22Rv1 (cell line): ENCODE measurements at regions not wholly inside any gene's neighbourhood (a gene's known extent, or its start where the extent isn't known, plus 50 kb on each side); places are given as distances from the start of the nearest gene placed in this dataset.

ENCODE experiments used
- H3K27ac ChIP-seq: fragments of 450-650 bp; 2 replicates; pipeline ENCODE4 v1.5.1; 2017
- ZFX ChIP-seq: fragments of 450-650 bp; IDR thresholded peaks from 2 replicates; pipeline ENCODE4 v1.6.1; 2017; ENCODE audit warnings: antibody characterized with exemption, borderline replicate concordance
- TF ChIP-seq, protein P1 (sequence below): fragments of 450-650 bp; IDR thresholded peaks from 2 replicates; pipeline ENCODE4 v1.5.1; 2017; ENCODE audit warnings: mild to moderate bottlenecking

DNA sequence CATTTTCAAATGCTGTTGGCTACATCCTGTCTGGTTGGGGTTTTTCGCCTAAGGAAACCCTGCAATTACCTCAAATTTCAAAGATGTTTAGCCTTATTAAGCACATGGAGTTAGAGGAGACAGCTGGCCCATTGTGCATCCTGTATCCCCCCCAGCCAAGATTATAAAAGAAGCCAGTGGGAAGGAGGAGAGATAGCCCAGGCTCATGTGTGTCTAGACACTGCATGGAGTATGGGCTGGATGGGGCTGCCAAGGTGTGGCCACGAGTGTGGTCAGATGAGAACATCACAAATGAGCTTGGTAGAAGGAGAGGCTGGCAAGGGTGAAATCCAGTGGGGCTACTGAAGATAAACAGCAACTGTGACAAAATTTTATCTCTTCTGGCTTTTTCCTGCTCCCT is 270.0 kb upstream of the TBC1D5 start:
- H3K27ac ChIP-seq = no peak overlapping the region

DNA sequence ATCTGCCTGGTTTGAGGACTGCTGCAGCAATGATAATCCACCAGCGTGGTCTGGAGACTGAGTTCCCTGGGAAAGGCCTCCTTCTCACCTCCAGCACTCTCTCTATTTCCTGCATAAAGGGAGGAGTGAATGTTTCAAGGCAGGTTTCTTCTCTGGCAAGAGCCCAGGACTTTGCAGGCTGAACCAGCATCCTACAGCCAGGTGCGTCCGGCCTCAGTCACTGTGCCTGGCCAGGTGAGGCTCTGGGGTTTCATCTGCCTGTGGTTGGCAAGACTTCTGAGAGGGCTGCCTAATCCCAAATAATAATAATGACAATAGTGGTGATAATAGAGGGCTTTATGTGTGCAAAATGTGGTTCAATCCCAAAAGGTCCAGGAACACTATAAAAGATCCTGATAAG is 269.0 kb upstream of the TBC1D5 start:
- no peak overlapping the region for H3K27ac ChIP-seq
- TF ChIP-seq, protein P1, sequence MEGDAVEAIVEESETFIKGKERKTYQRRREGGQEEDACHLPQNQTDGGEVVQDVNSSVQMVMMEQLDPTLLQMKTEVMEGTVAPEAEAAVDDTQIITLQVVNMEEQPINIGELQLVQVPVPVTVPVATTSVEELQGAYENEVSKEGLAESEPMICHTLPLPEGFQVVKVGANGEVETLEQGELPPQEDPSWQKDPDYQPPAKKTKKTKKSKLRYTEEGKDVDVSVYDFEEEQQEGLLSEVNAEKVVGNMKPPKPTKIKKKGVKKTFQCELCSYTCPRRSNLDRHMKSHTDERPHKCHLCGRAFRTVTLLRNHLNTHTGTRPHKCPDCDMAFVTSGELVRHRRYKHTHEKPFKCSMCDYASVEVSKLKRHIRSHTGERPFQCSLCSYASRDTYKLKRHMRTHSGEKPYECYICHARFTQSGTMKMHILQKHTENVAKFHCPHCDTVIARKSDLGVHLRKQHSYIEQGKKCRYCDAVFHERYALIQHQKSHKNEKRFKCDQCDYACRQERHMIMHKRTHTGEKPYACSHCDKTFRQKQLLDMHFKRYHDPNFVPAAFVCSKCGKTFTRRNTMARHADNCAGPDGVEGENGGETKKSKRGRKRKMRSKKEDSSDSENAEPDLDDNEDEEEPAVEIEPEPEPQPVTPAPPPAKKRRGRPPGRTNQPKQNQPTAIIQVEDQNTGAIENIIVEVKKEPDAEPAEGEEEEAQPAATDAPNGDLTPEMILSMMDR = no peak
- no peak for TF ChIP-seq ZFX

More for the DNA sequence above, 270.0 kb upstream of the TBC1D5 start:
- TF ChIP-seq ZFX = no peak
- TF ChIP-seq, protein P1 = no peak

DNA sequence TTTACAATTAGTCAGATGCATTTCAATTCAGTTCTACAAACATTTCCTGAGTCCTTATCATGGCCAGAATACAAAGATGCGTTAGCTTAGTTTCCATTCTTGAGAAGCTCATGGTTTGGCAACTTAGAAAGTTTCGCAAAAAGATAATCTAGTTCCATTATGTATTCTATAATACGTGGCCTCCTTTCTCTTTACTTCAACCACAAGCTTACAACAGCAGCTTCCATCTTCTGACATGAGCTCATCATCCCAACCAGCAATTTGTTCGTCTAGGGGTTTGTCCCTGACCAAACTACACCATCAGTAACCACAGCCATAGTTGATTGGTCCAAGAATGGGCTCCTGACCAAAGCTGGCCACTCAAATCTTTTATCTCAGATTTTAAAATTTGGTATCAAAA is 267.6 kb upstream of the TBC1D5 start:
- H3K27ac ChIP-seq = no peak overlapping the region
- TF ChIP-seq ZFX = no peak
- TF ChIP-seq, protein P1 = no peak

DNA sequence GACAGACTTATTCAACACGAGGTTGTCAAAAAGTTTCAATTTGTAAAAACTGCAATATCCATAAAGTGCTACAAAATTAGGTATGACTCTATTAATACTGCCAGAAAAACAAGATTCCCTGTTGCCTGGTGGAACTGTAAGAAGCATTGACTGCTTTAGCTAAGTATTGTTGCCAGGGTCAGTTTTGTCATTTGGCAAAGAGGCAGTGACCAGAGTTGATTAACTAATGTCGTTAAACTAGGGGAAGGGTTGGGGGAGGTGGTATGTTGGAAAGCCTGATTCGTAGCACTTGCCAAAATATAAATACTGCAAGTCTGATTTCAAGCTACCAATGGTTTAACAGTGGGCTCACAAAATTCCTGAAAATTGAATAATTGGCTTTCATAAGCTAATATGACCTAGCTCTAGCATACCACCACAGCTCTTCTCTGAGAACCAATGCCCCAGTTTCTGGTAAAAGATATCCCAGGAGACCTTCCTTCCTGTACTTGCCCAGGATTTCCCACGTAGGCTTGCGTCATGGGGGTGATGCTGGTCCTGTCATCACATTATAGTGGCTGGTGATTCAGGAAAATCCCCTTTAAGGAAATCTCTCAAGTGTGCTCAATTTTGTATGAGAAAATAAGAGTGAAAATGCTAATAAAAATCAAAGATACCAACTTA is 266.4 kb upstream of the TBC1D5 start:
- no peak overlapping the region for H3K27ac ChIP-seq
- no peak for TF ChIP-seq ZFX
- TF ChIP-seq, protein P1 = no peak

DNA sequence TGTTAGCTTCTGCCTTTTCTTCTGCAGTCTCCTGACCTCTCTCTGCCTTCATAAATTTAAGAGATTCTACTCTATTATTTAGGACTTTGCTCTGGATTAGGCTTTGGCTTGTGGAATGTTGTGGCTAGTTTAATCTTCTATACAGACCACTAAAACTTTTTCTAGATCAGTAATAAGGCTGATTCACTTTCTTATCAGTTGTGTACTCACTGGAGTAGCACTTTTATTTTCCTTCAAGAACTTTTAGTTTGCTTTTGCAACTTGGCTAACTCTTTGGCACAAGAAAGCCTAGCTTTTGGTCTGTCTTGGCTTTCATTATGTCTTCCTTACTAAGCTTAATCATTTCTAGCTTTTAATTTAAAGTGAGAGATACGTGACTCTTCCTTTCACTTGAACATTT is 265.5 kb upstream of the TBC1D5 start:
- TF ChIP-seq, protein P1 = no peak
- TF ChIP-seq ZFX = no peak
- H3K27ac ChIP-seq = no peak overlapping the region

DNA sequence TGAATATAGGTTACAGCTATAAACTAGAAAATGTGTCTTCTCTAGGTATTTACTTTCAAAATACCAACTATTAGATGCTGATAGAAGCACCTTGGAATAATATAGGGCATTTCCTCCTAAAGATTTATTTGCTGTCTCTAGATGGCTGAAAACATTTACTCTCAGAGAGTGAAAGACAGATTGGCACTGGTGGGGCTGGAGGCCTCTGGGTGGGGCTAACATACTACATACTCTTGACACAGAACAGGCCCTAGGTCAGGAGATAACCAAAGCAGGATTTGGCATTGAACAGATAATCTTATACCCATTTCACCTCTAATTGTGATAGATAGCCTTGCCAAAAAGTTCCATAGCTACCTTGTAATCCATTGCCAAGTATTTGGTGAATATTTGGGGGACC is 253.3 kb upstream of the TBC1D5 start:
- no peak overlapping the region for H3K27ac ChIP-seq
- no peak for TF ChIP-seq ZFX
- TF ChIP-seq, protein P1 = no peak

DNA sequence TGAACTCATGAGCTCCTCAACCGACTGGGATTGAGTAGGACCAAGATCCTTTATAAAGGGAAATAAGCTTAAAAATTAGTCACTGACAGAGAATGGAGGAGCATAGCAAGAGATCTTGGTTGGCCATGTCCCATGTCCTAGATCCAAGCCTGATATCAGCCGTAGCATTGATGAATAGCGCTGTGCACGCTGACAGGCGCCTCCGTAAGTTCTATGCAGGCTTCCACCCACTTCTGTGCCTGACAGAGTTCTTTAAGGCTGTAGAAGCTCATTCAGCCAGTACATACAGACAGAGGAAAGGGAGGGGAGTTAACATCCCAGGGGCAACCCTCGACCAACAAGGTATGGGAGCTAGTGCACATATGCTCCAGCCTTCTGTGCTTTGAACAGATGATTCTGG is 251.7 kb upstream of the TBC1D5 start:
- no peak overlapping the region for H3K27ac ChIP-seq
- TF ChIP-seq, protein P1 = no peak
- no peak for TF ChIP-seq ZFX
